H1 (cell line): ENCODE measurements at regions not wholly inside any gene's neighbourhood (a gene's known extent, or its start where the extent isn't known, plus 50 kb on each side); places are given as distances from the start of the nearest gene placed in this dataset.

Experiments
- CTCF ChIA-PET: fragments of 300-600 bp; sonication (Branson Sonifier 250); formaldehyde crosslinking; loops from one replicate; lab custom pipeline; 2021; ENCODE audit not compliant: partially characterized antibody; lab: Charles Lee
- POLR2A ChIA-PET: fragments of 300-600 bp; sonication (Branson Sonifier 250); formaldehyde crosslinking; loops from one replicate; lab custom pipeline; 2021; ENCODE audit warnings: inconsistent platforms; ENCODE audit not compliant: partially characterized antibody; lab: Charles Lee
- DNase-seq, 2 experiments: peaks; one replicate each; pipeline versions ENCODE4 v3.0.0 to v3.0.0-alpha.2; 2010 to 2022; ENCODE audit warnings: low spot score in 2 of 2, low read depth in 1 of 2, mixed read lengths in 1 of 2
- FAIRE-seq: peaks from 2 replicates; lab custom pipeline; 2011; peaks lifted over from hg19 to GRCh38; lab: Jason Lieb, UNC
- H2AFZ ChIP-seq: 2 replicates; pipeline ENCODE4 v1.8.1; 2012; ENCODE audit warnings: low read length, inconsistent platforms
- H2AK5ac ChIP-seq: 2 replicates; pipeline ENCODE4 v1.6.1; 2013; ENCODE audit warnings: low read depth, low read length
- H2BK120ac ChIP-seq: replicated peaks from 2 replicates; pipeline ENCODE3; 2013; ENCODE audit warnings: low read depth, low read length, inconsistent platforms
- H2BK12ac ChIP-seq: 2 replicates; pipeline ENCODE4 v1.6.1; 2013; ENCODE audit warnings: low read depth, low read length
- H2BK15ac ChIP-seq: 2 replicates; pipeline ENCODE4 v1.6.1; 2013; ENCODE audit warnings: low read length
- H2BK20ac ChIP-seq: 2 replicates; pipeline ENCODE4 v1.6.1; 2013; ENCODE audit warnings: low read length
- H2BK5ac ChIP-seq: 2 replicates; pipeline ENCODE4 v1.6.1; 2013; ENCODE audit warnings: low read depth, low read length
- H3K14ac ChIP-seq: 2 replicates; pipeline ENCODE4 v1.6.1; 2013; ENCODE audit warnings: inconsistent platforms; ENCODE audit not compliant: insufficient read length
- H3K18ac ChIP-seq: 2 replicates; pipeline ENCODE4 v1.6.1; 2013; ENCODE audit warnings: low read length; ENCODE audit errors: extremely low read depth
- H3K23ac ChIP-seq: 2 replicates; pipeline ENCODE4 v1.6.1; 2013; ENCODE audit warnings: inconsistent platforms; ENCODE audit not compliant: insufficient read length
- H3K23me2 ChIP-seq: 2 replicates; pipeline ENCODE4 v1.6.1; 2013; ENCODE audit warnings: low read depth, low read length
- H3K27ac ChIP-seq: 2 replicates; pipeline ENCODE4 v1.6.1; 2011; ENCODE audit warnings: low read depth, low read length, inconsistent platforms
- H3K27me3 ChIP-seq, 4 experiments: replicated peaks in 1 of 4; 1 replicate in 1 of 4; 2 replicates in 3 of 4; pipeline versions ENCODE4 v1.6.1 to v1.8.1; 2011 to 2013; ENCODE audit warnings: low read length in 3 of 4, mild to moderate bottlenecking in 3 of 4, inconsistent platforms in 2 of 4, mixed read lengths in 2 of 4, moderate library complexity in 1 of 4; ENCODE audit not compliant: control insufficient read depth in 3 of 4, insufficient read depth in 3 of 4; ENCODE audit errors: extremely low read depth in 1 of 4
- H3K36me3 ChIP-seq, 4 experiments: 2 replicates each; pipeline versions ENCODE4 v1.6.1 to v1.8.1; 2011 to 2013; ENCODE audit warnings: mild to moderate bottlenecking in 4 of 4, low read length in 3 of 4, moderate library complexity in 2 of 4, control low read depth in 1 of 4, inconsistent platforms in 1 of 4; ENCODE audit not compliant: insufficient read depth in 4 of 4, control insufficient read depth in 2 of 4
- H3K4ac ChIP-seq: replicated peaks from 2 replicates; pipeline ENCODE3; 2013; ENCODE audit warnings: low read length, low read depth, mixed read lengths, inconsistent platforms; ENCODE audit not compliant: insufficient read length
- H3K4me1 ChIP-seq, 4 experiments: replicated peaks in 1 of 4; 1 replicate in 1 of 4; 2 replicates in 3 of 4; pipeline versions ENCODE4 v1.6.1 to v1.8.1; 2011 to 2013; ENCODE audit warnings: low read length in 3 of 4, inconsistent platforms in 2 of 4, mixed read lengths in 1 of 4; ENCODE audit not compliant: insufficient read depth in 4 of 4, control insufficient read depth in 3 of 4
- H3K4me2 ChIP-seq, 2 experiments: 2 replicates each; pipeline versions ENCODE4 v1.6.1 to v1.8.1; 2011 to 2013; ENCODE audit warnings: low read depth in 2 of 2, low read length in 2 of 2, control low read depth in 1 of 2, inconsistent platforms in 1 of 2, mild to moderate bottlenecking in 1 of 2; ENCODE audit not compliant: insufficient read depth in 1 of 2
- H3K4me3 ChIP-seq, 4 experiments: fragments of 200-600, 300-600 bp in 1 of 4; sonication (generic), shearing (Covaris generic), sonication (Bioruptor Twin) in 1 of 4; 2 replicates each; pipeline versions ENCODE4 v1.5.1 to v1.8.1; 2011 to 2016; ENCODE audit warnings: low read length in 4 of 4, low read depth in 3 of 4, control low read depth in 2 of 4, inconsistent platforms in 2 of 4, mild to moderate bottlenecking in 2 of 4, mixed read lengths in 1 of 4, moderate library complexity in 1 of 4; ENCODE audit not compliant: insufficient read depth in 2 of 4; ENCODE audit errors: extremely low read depth in 1 of 4
- H3K56ac ChIP-seq: replicated peaks from 2 replicates; pipeline ENCODE3; 2013; ENCODE audit warnings: low read depth, mild to moderate bottlenecking, mixed read lengths, low read length, inconsistent platforms; ENCODE audit not compliant: insufficient read length
- H3K79me1 ChIP-seq: 2 replicates; pipeline ENCODE4 v1.6.1; 2013; ENCODE audit warnings: low read depth, low read length, control low read depth
- H3K79me2 ChIP-seq, 2 experiments: 2 replicates each; pipeline versions ENCODE4 v1.6.1 to v1.8.1; 2012 to 2013; ENCODE audit warnings: low read length in 2 of 2, mild to moderate bottlenecking in 2 of 2, inconsistent platforms in 1 of 2; ENCODE audit not compliant: insufficient read depth in 2 of 2, control insufficient read depth in 1 of 2
- H3K9ac ChIP-seq, 4 experiments: replicated peaks in 1 of 4; 1 replicate in 1 of 4; 2 replicates in 3 of 4; pipeline versions ENCODE4 v1.6.1 to v1.8.1; 2011 to 2013; ENCODE audit warnings: low read depth in 3 of 4, low read length in 3 of 4, control low read depth in 2 of 4, mild to moderate bottlenecking in 2 of 4, moderate library complexity in 2 of 4, inconsistent platforms in 1 of 4; ENCODE audit errors: extremely low read depth in 1 of 4
- H3K9me3 ChIP-seq, 2 experiments: 2 replicates each; pipeline versions ENCODE4 v1.6.1 to v1.8.1; 2012 to 2013; ENCODE audit warnings: mild to moderate bottlenecking in 2 of 2, moderate library complexity in 2 of 2, control low read depth in 1 of 2, inconsistent platforms in 1 of 2, low read depth in 1 of 2, low read length in 1 of 2, mixed read lengths in 1 of 2; ENCODE audit not compliant: insufficient read depth in 2 of 2
- H4K20me1 ChIP-seq, 2 experiments: replicated peaks in 1 of 2; 2 replicates each; pipeline versions ENCODE3 to v1.8.1; 2011 to 2013; ENCODE audit warnings: inconsistent platforms in 2 of 2, low read length in 2 of 2, mild to moderate bottlenecking in 1 of 2; ENCODE audit not compliant: insufficient read depth in 2 of 2, control insufficient read depth in 1 of 2
- H4K5ac ChIP-seq: 2 replicates; pipeline ENCODE4 v1.6.1; 2013; ENCODE audit warnings: low read length, low read depth, mixed read lengths, inconsistent platforms; ENCODE audit not compliant: insufficient read length
- H4K8ac ChIP-seq: 2 replicates; pipeline ENCODE4 v1.8.0; 2013; ENCODE audit warnings: mild to moderate bottlenecking, moderate library complexity, low read length, inconsistent platforms; ENCODE audit not compliant: insufficient read depth; ENCODE audit errors: extremely low read depth
- H4K91ac ChIP-seq: replicated peaks from 2 replicates; pipeline ENCODE3; 2013; ENCODE audit warnings: low read length, mixed read lengths, inconsistent platforms; ENCODE audit not compliant: insufficient read length
- BACH1 ChIP-seq: IDR thresholded peaks from 2 replicates; pipeline ENCODE4 v1.6.1; 2012; ENCODE audit warnings: low read length, improper control_type of control experiment
- BCL11A ChIP-seq, 2 experiments: IDR thresholded peaks; one replicate each; pipeline ENCODE4 v1.6.1; 2011; ENCODE audit warnings: low read depth in 2 of 2, low read length in 2 of 2, mild to moderate bottlenecking in 2 of 2
- BRCA1 ChIP-seq: IDR thresholded peaks from 2 replicates; pipeline ENCODE4 v1.6.1; 2012; ENCODE audit warnings: low read depth, low read length, improper control_type of control experiment
- CBX8 ChIP-seq: fragments of 300-800, 300-1000 bp; sonication (generic); IDR thresholded peaks from 2 replicates; pipeline ENCODE4 v1.7.1; 2016; ENCODE audit warnings: low read depth, low read length, borderline replicate concordance
- KDM1A ChIP-seq: fragments of 200-600, 300-600 bp; sonication (generic); IDR thresholded peaks from 2 replicates; pipeline ENCODE4 v1.7.1; 2016; ENCODE audit warnings: mild to moderate bottlenecking, low read length, borderline replicate concordance
- MAFK ChIP-seq: IDR thresholded peaks from 2 replicates; pipeline ENCODE4 v1.6.1; 2012; ENCODE audit warnings: low read depth, mild to moderate bottlenecking, improper control_type of control experiment, low read length
- POLR2AphosphoS5 ChIP-seq: IDR thresholded peaks from 2 replicates; pipeline ENCODE4 v1.6.1; 2011; ENCODE audit warnings: low read depth, low read length
- SP1 ChIP-seq: IDR thresholded peaks from 2 replicates; pipeline ENCODE4 v1.6.1; 2011; ENCODE audit warnings: low read depth, low read length
- SP4 ChIP-seq: IDR thresholded peaks from 2 replicates; pipeline ENCODE4 v1.6.1; 2012; ENCODE audit warnings: low read length, inconsistent platforms
- TAF1 ChIP-seq: IDR thresholded peaks from 2 replicates; pipeline ENCODE4 v1.6.1; 2011; ENCODE audit warnings: mild to moderate bottlenecking, low read depth, low read length
- TAF7 ChIP-seq: optimal IDR thresholded peaks from 2 replicates; pipeline ENCODE3; 2011; ENCODE audit warnings: low read depth, mild to moderate bottlenecking, inconsistent platforms, low read length, moderate library complexity, borderline replicate concordance
- TEAD4 ChIP-seq: IDR thresholded peaks from 2 replicates; pipeline ENCODE4 v1.6.1; 2012; ENCODE audit warnings: low read depth, low read length, inconsistent platforms, mixed read lengths
- YY1 ChIP-seq: IDR thresholded peaks from 2 replicates; pipeline ENCODE4 v1.6.1; 2011; ENCODE audit warnings: low read depth, mild to moderate bottlenecking, low read length
- WGBS, 2 experiments: shearing (Covaris generic) in 1 of 2; methylation state at CpG; one replicate each; pipeline versions ENCODE4 v1.1.6 to v1.1.7; 2013 to 2015; ENCODE audit warnings: low lambda C conversion rate in 2 of 2, mixed read lengths in 2 of 2, inconsistent platforms in 1 of 2, low coverage in 1 of 2, missing lambda C conversion rate in 1 of 2; ENCODE audit not compliant: insufficient replicate concordance in 2 of 2, insufficient coverage in 1 of 2, insufficient read length in 1 of 2; ENCODE audit errors: extremely low coverage in 1 of 2, missing lambda C conversion rate in 1 of 2; 5-methylcytosine and 5-hydroxymethylcytosine counted together
- TF ChIP-seq, protein P1 (sequence below): IDR thresholded peaks from 2 replicates; pipeline ENCODE4 v1.6.1; 2012; ENCODE audit warnings: inconsistent platforms

- Histone ChIP-seq H3K79me2 (no peaks in the 10 kb centered on the region), H3K9ac (no peak overlapping the region), H3K18ac (no peak overlapping the region; the same call in 1 of the 2 replicates), H3K27me3 (no peaks in the 10 kb centered on the region), H3K4ac (no peak overlapping the region), H3K79me1 (no peaks in the 10 kb centered on the region), H2BK5ac (no peak overlapping the region), H2BK12ac (no peak overlapping the region), H3K4me2 (no peak overlapping the region), H4K91ac (no peak overlapping the region), H3K9me3 (no peaks in the 10 kb centered on the region), H3K23me2 (no peaks in the 10 kb centered on the region), H2BK120ac (no peak overlapping the region), H3K4me3 (no peak overlapping the region), H4K5ac (peak overlapping the region; percentile 56), H4K20me1 (no peaks in the 10 kb centered on the region), H3K56ac (no peak overlapping the region), H2BK20ac (no peak overlapping the region), H3K4me1 (peaks cover 0 to 5% (median 0%) of the 10 kb centered on the region in 4 experiments; a peak in 1 of 7 replicates), H3K27ac (no peak overlapping the region), H4K8ac (no peak overlapping the region), H3K14ac (no peak overlapping the region), H2BK15ac (no peak overlapping the region), H2AK5ac (no peak overlapping the region), H3K23ac (no peak overlapping the region), H3K36me3 (no peaks in the 10 kb centered on the region), H2AFZ (no peak overlapping the region)
- CTCF ChIA-PET, result interaction anchor here (1.0 to 1.4 kb wide), 2 partner anchors 10 to 135 kb away, joined by 3 read pairs; no protein-coding TSS in a partner anchor
- DNase-seq, result no peak
- FAIRE-seq, result peak; percentile 55
- POLR2A ChIA-PET, result interaction anchor here (2.1 kb wide), 1 partner anchor 565 kb away, joined by 11 read pairs; the partner anchor contains the start of gene CITED2
- 98% methylated on average over 2 of the region's 2 CpGs; no CpG with 5 or more reads in 1 of the 2 experiments for WGBS, 2 experiments
- TF ChIP-seq TAF1, result no peak
- no peak for TF ChIP-seq MAFK
- no peak for TF ChIP-seq POLR2AphosphoS5
- no peak for TF ChIP-seq TEAD4
- TF ChIP-seq SP1, result 0 out of 2 replicates have a peak, but pooled peaks have one; percentile 20
- TF ChIP-seq KDM1A, result no peak
- TF ChIP-seq, protein P1, sequence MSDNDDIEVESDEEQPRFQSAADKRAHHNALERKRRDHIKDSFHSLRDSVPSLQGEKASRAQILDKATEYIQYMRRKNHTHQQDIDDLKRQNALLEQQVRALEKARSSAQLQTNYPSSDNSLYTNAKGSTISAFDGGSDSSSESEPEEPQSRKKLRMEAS, result 0 out of 2 replicates have a peak, but pooled peaks have one; percentile 9
- no peak for TF ChIP-seq BCL11A (IDR thresholded peaks at IDR 0.05; ENCODE audit: low read depth in 2 of 2, low read length in 2 of 2)
- no peak for TF ChIP-seq CBX8
- TF ChIP-seq YY1, result peak; percentile 89
- no peak for TF ChIP-seq TAF7
- no peak for TF ChIP-seq BACH1
- TF ChIP-seq BRCA1, result no peak
- TF ChIP-seq SP4, result no peak
These were observed 564.9 kb upstream of the CITED2 start for GRCh38 chr6:139939189-139939979.
